Neural cell (in vitro differentiated cells): ENCODE measurements at regions not wholly inside any gene's neighbourhood (a gene's known extent, or its start where the extent isn't known, plus 50 kb on each side); places are given as distances from the start of the nearest gene placed in this dataset.

Experiments
- CTCF ChIP-seq: fragments of 450-650 bp; IDR thresholded peaks from 2 replicates; pipeline ENCODE4 v1.5.1; 2014; ENCODE audit warnings: antibody characterized with exemption, mild to moderate bottlenecking, moderate library complexity; ENCODE audit not compliant: poor library complexity, severe bottlenecking
- EZH2 ChIP-seq: fragments of 200-600, 300-800 bp; shearing (Covaris generic), sonication (generic); IDR thresholded peaks from 2 replicates; pipeline ENCODE4 v1.6.1; 2014; ENCODE audit warnings: antibody characterized with exemption, low read length, borderline replicate concordance, mild to moderate bottlenecking; ENCODE audit not compliant: insufficient read depth, poor library complexity, severe bottlenecking
- MXI1 ChIP-seq: fragments of 450-650 bp; conservative IDR thresholded peaks from 2 replicates; pipeline ENCODE4 v1.6.1; 2014; ENCODE audit warnings: antibody characterized with exemption, mild to moderate bottlenecking; ENCODE audit not compliant: poor library complexity, severe bottlenecking
- POLR2AphosphoS5 ChIP-seq: IDR thresholded peaks from 2 replicates; pipeline ENCODE4 v1.6.1; 2012
- RAD21 ChIP-seq: fragments of 450-650 bp; conservative IDR thresholded peaks from 2 replicates; pipeline ENCODE4 v1.6.1; 2014; ENCODE audit warnings: antibody characterized with exemption, mild to moderate bottlenecking, moderate library complexity
- REST ChIP-seq: IDR thresholded peaks from 2 replicates; pipeline ENCODE4 v1.6.1; 2012; ENCODE audit warnings: borderline replicate concordance
- SMC3 ChIP-seq: fragments of 450-650 bp; conservative IDR thresholded peaks from 2 replicates; pipeline ENCODE4 v1.6.1; 2014; ENCODE audit warnings: antibody characterized with exemption, mild to moderate bottlenecking, moderate library complexity; ENCODE audit not compliant: poor library complexity

- no peak for TF ChIP-seq CTCF
- no peak for TF ChIP-seq MXI1
- no peak for TF ChIP-seq REST
- no peak for TF ChIP-seq POLR2AphosphoS5
- TF ChIP-seq SMC3 = no peak
- no peak for TF ChIP-seq EZH2
- TF ChIP-seq RAD21 = no peak
Observed at GRCh38 chr13:40186626-40187323, 479.7 kb downstream of the FOXO1 start.
